Stimulated activated CD4-positive, alpha-beta T cell treated with anti-CD3 and anti-CD28 coated beads, Interleukin-12 subunit alpha, Interleukin-12 subunit beta, amount 100 ng/mL, for 24 hours (primary cell): ENCODE measurements at regions not wholly inside any gene's neighbourhood (a gene's known extent, or its start where the extent isn't known, plus 50 kb on each side); places are given as distances from the start of the nearest gene placed in this dataset.
"Not testable (repeated sequence)": the region's sequence is repeated elsewhere in the genome, so short reads cannot be mapped to it uniquely, and the experiment has no call there.

Experiments
- DNase-seq, 2 experiments: peaks; one replicate each; pipeline ENCODE4 v3.0.0-alpha.2; 2020; ENCODE audit warnings: low read depth in 2 of 2

DNA sequence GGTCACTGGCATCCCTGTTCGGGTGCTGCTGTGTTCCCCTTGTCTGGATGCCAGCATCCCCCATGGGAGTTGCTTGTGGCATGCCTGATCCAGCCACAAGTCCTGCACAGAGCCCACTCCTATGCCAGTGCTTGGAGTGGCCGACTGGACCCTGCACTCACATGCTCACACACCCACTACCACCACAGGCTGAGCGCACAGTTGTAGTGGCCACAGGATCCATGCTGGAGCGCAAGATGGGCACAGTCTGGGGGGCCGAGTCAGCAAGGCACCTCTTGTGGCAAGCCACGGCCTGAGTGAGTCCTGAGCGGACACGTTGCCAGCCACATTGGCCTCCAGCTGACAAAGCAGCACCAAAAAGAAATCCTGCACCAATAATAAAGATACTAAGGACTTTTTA is 661.6 kb upstream of the TMPRSS15 start:
- DNase-seq: no peak

DNA sequence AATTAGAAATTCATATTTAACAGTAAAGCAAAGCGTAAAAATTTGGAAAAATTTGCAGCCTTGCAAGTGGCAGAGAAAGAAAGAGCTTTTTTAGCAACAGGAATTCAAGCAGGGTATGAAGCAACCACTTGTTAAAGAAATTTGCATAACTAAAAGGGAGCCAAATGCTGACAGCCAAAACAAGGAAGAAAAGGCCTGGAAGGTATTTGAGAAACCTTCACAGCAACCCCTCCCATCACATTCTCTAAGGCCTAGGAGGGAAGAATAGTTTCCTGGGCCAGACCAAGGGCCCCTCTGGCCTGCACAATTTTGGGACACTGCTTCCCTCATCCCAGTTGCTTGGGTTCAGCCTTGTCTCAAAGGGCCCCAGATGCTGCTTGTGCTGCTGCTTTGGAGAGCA is 672.4 kb upstream of the TMPRSS15 start:
- DNase-seq: no peak

DNA sequence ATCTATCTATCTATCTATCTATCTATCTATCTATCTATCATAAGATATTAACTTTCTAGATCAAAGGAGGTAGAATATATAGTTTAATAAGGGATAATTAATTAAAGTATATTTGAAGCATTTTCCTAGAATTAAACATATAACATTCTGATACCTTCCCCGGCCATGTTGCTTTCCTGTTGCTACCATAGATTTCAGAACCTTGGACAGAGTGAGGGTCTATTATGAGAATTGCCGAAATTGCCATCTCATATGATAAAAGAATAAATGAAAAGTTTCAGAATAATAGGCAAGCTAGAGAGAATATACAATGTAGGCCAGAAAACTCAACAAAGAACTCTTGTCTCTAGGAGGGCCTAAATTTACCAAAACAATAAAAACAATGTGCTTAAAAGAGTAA is 706.1 kb upstream of the TMPRSS15 start:
- no peak for DNase-seq

DNA sequence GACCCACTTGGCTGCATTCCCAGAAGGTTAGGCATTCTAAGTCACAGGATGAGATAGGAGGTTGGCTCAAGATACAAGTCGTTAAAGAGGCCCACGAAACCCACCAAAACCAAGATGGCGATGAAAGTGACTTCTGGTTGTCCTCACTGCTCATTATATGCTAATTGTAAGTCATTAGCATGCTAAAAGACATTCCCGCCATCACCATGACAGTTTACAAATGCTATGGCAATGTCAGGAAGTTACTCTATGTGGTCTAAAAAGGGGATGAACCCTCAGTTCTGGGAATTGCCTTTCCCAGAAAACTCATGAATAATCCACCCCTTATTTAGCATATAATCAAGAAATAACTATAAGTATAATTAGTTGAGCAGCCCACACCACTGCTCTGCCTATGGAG is 715.7 kb upstream of the TMPRSS15 start:
- not testable (repeated sequence) for DNase-seq

DNA sequence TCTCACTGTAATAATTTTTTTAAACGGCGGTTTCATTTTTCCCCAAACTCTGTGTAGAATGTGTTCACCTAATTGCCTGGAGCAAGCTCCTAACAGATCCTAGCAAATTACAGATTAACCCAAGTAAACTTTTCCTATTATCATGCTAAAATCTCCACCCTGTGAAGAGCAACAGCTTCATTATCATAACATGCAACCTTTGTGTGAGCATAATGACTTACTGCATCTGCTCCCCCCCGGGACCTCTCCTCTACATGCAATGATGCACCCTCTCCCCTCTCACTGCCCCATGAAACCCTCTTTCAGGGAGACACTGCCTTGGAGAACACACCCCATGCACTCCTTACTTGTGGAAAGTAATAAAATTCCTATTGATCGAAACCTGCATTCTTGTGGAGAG is 717.0 kb upstream of the TMPRSS15 start:
- DNase-seq: no peak

DNA sequence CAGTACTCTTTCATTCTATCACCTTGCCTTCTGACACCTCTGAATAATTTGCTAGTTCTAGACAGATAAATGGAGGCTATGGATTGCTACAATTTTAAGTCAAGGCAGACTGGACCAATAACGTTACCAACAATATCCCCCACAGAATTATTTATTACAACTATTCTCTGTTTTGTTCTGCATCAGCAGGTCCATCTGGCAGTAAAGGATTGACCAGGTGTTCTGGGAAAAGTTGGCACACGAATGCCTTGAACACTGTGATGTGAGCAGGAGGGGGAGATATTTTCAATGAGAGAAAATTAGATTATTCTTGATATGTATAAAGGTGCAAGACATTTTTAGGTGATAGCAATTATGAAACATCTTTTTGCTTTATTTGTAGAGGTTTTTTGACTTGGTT is 718.8 kb upstream of the TMPRSS15 start:
- no peak for DNase-seq

DNA sequence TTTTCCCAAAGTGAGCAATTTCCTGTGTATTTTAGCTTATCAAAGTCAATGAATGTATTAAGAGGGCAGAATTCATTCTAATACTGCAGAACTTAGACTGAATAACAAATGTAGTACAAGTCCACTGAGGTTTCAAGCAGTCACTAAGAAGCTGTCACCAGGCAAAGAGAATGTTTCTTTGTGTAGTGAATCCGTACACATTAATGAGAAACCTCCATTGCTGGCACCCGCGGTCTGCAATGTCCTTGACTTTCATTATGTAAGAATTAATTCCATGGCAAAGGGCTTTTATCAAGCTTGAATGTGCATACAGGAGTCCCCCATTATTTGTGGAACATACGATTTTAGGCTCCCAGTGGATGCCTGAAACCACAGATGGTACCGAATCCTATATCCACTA is 719.5 kb upstream of the TMPRSS15 start:
- no peak for DNase-seq

DNA sequence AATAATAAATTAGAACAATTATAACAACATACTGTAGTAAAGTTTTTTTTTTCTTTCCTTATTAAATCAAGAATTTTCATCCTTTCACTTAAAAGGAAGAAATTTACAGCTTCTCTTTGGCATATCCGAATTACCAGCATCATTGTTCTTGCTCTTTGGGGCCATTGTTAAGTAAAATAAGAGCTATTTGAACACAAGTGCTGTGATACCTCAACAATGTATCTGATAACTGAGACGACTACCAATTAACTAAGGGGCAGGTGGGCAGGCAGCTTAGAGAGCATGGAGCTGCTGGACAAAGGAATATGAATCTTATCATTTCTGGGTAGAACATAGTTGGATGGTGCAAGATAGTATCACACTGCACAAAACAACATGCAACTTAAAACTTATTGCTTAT is 719.9 kb upstream of the TMPRSS15 start:
- no peak for DNase-seq

DNA sequence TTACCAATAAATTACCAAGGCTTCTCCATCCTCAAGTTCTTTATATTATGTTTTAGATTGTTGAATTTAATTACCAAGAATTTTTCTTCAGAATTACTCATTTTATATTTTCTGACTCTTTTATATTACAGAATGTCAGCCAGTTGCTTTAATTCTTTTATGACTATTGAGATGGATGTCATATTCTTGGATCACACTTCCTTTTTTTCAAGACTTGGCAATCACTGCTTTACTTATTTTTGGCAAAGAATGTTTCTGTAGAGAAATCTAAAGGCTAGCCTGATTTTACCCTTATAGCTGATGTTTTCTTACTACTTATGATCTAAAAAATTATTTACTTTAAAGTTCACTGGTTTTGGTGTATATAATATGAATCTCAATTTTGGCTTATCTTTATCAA is 721.1 kb upstream of the TMPRSS15 start:
- DNase-seq: no peak

DNA sequence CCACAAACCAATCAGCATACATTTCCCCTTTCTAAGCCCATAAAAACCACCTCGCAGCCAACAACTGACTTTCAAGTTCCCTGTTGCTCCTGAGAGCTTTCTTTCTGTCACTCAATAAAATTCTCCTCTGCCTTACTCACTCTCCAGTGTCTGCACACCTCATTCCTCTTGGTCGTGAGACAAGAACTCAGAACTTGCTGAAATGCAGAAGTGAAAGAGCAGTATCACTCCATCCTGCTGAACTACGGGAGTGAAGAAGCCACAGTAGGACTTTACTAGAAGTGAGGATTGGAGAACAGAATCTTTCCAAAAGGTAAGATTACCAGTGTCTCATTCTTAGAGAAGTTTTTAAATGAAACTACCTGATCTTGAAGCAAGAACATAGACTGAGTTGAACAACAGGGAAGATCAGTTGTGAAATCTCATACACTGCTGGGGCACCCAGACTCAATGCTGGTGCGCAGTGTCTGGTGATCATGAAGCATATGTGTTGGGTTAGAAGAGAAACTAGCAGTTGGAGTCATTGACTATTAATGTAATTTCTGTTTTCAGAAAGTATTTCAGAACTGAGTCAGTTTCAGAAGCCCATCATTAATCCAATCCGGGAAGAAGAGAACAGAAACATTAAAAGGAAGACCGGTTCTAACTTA is 726.9 kb upstream of the TMPRSS15 start:
- DNase-seq: no peak

DNA sequence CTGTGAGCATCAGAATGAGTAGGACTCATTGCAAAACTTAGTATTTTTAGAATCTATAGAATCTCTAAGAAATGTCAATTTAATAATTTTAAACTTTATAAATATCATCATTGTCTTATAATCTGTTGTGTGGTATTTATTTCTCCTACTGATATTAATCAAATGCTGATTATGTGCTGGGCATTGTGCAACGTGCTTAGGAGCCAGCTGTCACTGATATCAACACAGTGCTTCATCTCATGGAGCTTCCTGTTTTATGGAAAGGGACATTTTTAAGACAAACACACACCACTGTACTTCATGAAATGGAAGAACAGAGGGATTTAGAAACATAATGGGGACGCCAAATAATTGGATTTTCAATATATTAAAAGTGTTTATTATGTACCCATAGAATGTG is 737.9 kb upstream of the TMPRSS15 start:
- DNase-seq: no peak

DNA sequence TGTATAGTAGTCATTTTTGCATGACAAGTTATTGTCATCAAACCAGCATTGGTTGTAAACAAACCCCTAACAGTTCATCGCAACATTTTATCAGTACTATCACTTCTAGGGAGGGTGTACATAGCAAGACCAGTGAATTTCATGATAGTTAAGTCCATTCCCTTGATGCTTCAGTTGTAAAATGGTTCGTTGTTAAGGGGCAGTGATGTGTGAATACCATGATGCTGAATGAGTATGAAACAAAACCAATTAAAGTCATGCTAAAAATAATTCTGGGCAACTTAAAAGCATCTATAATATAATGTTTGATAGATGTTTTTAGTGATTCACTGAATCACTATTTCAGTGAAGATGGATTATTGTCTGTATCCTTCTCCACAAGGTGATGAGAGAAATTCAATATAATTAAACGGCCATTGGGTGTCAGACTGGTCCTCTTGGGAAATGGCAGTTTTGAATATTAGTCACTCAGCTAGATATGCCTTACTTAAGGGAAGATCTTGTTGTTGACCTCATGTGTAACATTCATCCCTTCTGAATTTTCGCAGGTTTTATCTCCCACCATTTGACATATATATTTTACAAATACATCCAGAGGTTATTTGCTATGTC is 742.2 kb upstream of the TMPRSS15 start:
- no peak for DNase-seq

DNA sequence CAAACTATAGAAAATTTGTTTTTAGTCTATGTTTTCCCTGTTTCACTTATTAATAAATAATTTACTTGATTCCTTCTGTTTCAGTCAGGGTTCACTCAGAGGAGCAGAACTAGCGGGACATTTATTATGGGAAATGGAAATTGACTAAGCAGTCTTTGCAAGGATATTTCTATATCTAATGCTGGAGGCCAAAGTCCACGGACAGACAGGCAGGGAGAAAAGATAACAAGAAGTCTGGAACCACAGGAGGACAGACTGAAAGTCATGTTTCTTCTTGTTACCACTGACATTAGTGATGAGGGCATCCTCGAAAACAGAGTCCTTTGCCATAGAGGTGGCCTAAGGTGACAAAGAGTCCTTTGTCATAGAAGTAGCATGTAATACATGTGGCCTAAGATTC is 744.5 kb upstream of the TMPRSS15 start:
- no peak for DNase-seq

DNA sequence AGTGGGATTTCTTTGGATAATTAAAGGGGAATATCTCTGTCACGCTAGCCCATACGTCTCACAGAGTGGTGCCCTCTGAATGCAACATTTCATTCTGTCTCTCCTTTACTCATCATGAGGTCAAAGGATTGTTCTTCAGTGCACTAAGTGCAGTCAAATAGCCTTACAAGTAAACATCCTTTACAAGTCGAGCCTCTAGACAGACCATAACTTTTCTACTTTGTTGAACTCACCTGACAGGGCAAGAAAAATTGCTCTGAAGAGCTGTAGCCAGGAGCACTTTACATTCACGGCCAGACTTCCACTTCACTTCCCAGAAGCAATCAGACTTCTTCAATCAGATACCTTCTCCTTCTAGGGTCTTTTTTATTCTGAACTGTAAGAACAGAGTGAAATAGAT is 768.0 kb upstream of the TMPRSS15 start:
- DNase-seq: no peak

DNA sequence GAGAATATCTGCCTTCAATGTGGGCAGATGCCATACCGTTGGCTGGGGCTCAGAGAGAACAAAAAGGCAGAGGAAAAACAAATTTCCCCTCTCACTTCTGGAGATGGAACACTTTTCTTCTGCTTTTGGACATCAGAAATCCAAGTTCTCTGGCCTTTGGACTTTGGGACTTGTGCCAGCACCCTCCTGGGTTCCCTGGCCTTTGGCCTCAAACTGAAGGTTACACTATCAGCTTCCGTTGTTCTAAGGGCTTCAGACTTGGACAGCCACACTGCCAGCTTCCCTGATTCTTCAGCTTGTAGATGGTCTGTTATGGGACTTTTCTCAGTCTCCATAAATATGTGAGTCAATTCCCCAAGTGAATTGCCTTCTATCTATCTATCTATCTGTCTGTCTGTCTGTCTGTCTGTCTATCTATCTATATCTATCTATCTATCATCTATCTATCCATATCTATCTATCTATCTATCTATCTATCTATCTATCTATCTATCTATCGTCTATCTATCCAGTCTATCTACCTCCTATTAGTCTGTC is 778.1 kb upstream of the TMPRSS15 start:
- DNase-seq: no peak

DNA sequence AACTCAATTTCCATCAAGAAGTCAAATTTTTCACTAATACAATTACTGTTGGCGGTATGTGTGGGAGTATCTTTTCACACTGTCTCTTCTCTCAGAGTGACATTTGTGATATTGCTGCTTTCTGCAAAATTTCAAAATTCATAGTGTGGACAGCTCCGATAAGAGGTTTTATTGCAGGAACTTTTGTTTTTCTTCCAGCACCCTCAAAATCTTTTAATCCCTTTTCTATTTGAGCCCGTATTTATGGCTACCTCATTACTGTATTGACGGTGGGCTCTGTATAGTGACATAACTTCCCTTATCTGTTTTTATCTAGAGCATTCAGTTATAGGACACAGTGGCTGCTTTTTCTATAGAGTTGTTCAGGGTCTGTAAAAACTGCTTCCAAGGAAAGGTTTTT is 794.4 kb upstream of the TMPRSS15 start:
- no peak for DNase-seq

DNA sequence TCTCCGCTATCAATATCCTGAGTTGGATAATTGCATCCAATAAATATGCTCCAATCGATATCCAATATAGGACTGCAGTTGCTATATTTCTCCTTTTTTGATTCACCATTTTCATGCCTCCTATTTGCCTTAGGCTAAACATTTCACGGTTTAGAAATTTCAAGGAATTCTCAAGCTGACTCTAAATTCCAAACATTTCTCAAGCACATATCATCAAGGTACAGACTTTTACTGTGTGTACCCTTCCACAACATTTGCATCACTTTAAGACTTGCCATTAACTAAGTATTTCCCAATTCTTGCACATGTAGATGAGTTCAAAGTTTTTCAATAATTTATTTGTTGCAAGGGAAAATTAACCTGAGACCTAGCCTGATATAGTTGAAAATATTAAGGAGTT is 795.2 kb upstream of the TMPRSS15 start:
- no peak for DNase-seq

DNA sequence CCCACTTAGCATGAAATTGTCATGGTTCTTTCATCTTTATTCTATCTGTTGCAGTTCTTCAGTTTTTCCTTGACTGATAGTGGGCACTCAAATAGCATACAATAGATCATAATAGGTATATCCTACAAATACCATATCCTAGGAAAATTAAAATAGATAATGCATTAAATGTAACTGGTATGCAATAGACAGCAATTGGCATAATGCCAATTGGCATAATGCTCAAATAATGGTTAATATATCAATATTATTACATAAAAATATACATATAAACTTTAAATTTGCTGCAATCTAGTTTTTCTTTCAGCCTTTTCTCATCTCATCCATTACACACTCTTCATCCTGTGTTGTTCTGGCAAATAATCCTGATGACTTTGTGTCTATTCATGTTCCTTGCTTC is 814.6 kb upstream of the TMPRSS15 start:
- no peak for DNase-seq

DNA sequence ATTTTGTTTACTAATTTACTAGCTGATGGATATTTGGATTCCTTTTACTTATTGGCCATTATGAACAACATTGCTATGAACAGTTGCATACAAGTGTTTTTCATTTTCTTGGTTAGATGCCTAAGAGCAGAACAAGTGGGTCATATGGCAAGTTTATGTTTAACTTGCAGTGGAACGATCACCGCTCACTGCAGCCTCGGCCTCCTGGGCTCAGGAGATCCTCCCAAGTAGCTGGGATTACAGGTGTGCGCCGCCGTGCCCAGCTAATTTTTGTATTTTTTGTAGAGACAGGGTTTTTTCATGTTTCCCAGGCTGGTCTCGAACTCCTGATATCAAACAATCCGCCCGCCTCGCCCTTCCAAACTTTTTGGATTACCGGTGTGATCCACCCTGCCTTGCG is 820.5 kb upstream of the TMPRSS15 start:
- no peak for DNase-seq

DNA sequence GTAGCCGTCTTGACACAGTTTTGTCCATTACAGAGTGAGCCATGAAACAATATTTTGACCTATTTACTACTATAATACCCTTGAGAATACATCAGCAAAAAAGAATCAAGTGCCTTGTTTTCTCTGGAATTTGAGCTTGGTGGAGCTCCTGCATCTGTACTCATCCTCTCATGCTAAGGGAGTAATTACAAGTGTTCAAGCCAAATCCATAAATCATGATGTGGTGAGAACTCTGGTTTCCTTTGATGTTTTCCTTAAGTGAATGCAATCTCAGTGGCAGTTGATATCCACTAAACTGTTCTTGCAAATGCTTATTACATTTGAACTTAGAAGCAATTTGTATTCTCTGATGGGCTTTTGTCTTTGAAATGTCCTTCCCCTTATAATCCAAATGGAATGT is 824.6 kb upstream of the TMPRSS15 start:
- DNase-seq: no peak

DNA sequence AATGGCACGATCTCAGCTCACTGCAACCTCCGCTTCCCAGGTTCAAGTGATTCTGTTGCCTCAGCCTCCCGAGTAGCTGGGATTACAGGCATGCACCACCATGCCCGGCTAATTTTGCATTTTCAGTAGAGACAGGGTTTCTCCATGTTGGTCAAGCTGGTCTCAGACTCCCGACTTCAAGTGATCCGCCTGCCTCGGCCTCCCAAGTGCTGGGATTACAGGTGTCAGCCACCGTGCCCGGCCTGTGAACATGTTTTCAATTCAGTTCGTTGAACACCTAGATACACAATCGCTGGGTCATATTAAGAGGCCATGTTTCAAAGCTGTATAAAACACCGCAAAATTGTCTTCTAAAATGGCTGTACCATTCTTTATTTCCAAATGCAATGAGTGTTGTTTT is 830.3 kb upstream of the TMPRSS15 start:
- DNase-seq: not testable (repeated sequence)

DNA sequence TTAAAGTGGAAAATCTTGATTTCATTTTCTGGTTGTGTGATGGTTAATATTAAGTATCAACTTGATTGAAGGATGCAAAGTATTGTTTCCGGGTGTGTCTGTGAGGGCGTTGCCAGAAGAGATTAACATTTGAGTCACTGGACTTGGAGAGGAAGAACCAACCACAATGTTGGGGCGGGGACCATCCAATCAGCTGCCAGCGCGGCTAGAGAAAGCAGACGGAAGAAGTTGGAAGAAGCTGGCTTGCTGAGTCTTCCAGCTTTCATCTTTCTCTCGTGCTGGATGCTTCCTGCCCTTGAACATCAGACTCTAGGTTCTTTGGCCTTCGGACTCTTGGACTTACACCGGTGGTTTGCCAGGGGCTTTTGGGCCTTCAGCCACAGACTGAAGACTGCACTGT is 832.6 kb upstream of the TMPRSS15 start:
- no peak for DNase-seq

DNA sequence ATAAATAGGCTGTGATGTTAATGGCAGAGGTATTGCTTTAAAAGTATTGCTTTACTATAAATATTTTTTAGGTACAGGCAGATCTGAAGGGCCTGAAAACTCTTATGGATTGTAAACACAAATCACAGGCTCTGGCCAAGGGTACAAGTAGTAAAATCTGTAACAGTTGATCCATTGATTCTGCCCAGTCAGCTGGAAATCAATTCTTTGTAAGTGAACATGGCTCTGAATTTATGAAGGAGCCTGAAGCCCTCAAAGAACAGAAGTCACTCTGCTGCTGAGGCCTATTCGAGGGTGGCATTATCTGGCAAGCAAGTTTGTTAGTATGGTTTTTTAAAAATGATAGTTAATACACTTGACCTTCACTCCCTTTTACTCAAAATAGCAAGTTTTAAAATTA is 834.0 kb upstream of the TMPRSS15 start:
- DNase-seq: no peak

DNA sequence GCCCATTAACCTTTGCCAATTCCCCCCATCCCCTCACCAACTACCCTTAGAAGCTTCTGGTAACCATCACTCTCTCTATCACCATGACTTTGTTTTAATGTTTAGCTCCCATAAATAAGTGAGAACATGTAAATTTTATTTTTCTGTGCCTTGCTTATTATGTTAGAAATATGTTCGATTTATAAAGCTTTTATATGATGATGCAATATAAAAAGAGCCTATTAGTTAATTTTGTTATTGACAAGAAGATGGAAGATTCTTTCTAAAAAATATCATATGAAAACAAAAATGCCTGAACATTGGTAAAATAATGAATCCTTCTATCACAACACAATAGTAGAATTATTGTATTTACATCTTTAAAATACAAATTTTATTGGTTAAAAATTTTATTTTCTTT is 836.1 kb upstream of the TMPRSS15 start:
- no peak for DNase-seq
